Mucosa of descending colon (tissue), 3 donors: ENCODE measurements at regions not wholly inside any gene's neighbourhood (a gene's known extent, or its start where the extent isn't known, plus 50 kb on each side); places are given as distances from the start of the nearest gene placed in this dataset.

Source experiments
- ATAC-seq: fragments of 200-7000 bp; cut with Tn5 transposase; one replicate; pipeline ENCODE4 v1.9.1; 2020; ENCODE audit warnings: mild to moderate bottlenecking, moderate library complexity
- DNase-seq, 3 donors: peaks; one replicate each; pipeline ENCODE4 v3.0.0-alpha.2; 2020
- H3K36me3 ChIP-seq: fragments of 200-600 bp; one replicate; pipeline ENCODE4 v1.8.0; 2021; ENCODE audit warnings: low read depth, mild to moderate bottlenecking
- H3K4me1 ChIP-seq: fragments of 200-600 bp; one replicate; pipeline ENCODE4 v1.8.0; 2021; ENCODE audit warnings: low read depth, mild to moderate bottlenecking
- H3K4me3 ChIP-seq: fragments of 200-600 bp; one replicate; pipeline ENCODE4 v1.8.0; 2021; ENCODE audit warnings: mild to moderate bottlenecking
- H3K9me3 ChIP-seq: fragments of 200-600 bp; one replicate; pipeline ENCODE4 v1.8.0; 2021; ENCODE audit warnings: mild to moderate bottlenecking
- CTCF ChIP-seq: fragments of 200-600 bp; IDR thresholded peaks from one replicate; pipeline ENCODE4 v1.8.0; 2022; ENCODE audit warnings: antibody characterized with exemption, mild to moderate bottlenecking
- intact Hi-C, 2 donors: fragments of 100-400 bp; cut with DNase I in 1 of 2; cut with micrococcal nuclease in 1 of 2; formaldehyde crosslinking; loops; one replicate each; pipeline versions ENCODE4 v1.11.0 to v1.11.1; 2022; cut with DNase I, micrococcal nuclease
- donor health status: DM: no; HTN: no; CAD: no; lungs with moderate emphysema.
- donor health status: DM: no; HTN: no; CAD: no.
- donor health status: DM: no; HTN: yes; CAD: no.

GRCh38 chr10:105914432-105914831 is 1250.1 kb downstream of the SORCS1 start:
- Histone ChIP-seq H3K9me3 (no peaks in the 10 kb centered on the region), H3K4me3 (no peak overlapping the region), H3K4me1 (no peaks in the 10 kb centered on the region), H3K36me3 (no peaks in the 10 kb centered on the region)
- ATAC-seq (no peak), DNase-seq (no peak)
- no peak for TF ChIP-seq CTCF
- intact Hi-C loops = no loop called here

DNA sequence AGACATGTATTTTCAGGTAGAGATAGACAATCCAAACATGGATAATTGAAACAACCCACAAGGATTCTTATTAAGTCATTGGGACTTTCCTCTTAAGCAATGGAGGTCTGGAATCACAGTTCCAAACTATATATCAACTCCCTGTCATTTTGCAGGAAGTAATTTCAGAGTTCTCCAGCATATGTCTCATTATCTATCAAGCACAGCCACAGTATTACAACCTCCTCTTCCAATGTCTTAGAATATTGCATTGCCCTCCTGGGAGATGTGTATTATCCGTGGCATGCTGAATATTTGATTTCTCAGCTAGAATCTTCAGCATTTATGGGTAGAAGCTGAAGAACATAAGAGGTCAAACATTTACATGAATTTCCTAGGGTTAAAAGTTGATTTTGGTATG is 1255.8 kb downstream of the SORCS1 start:
- Histone ChIP-seq H3K36me3 (no peaks in the 10 kb centered on the region), H3K4me3 (no peak overlapping the region), H3K9me3 (no peaks in the 10 kb centered on the region), H3K4me1 (no peaks in the 10 kb centered on the region)
- intact Hi-C loops = no loop called here
- DNase-seq (no peak), ATAC-seq (no peak)
- no peak for TF ChIP-seq CTCF

DNA sequence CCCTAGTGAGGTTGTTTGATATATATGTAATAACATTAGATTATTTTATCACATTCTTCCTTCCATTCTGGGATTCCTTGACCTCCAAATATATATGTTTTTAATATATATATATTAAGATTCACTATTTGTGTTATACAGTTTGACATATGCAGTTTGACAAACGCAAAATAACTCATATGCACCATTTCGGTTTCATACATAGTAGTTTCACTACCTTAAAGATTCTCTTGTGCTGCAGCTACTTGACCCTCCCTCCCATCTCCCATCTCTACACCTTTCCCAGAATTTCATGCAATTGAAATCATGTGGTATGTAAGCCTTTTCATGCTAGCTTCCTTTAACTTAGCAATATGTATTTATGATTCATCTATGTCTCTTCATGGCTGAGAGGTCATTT is 1244.4 kb downstream of the SORCS3 start:
- intact Hi-C loops = no loop called here
- ATAC-seq (no peak), DNase-seq (no peak)
- no peaks in the 10 kb centered on the region for H3K4me1 ChIP-seq
- no peaks in the 10 kb centered on the region for H3K9me3 ChIP-seq
- no peak for TF ChIP-seq CTCF
- H3K4me3 ChIP-seq = no peak overlapping the region
- no peaks in the 10 kb centered on the region for H3K36me3 ChIP-seq

DNA sequence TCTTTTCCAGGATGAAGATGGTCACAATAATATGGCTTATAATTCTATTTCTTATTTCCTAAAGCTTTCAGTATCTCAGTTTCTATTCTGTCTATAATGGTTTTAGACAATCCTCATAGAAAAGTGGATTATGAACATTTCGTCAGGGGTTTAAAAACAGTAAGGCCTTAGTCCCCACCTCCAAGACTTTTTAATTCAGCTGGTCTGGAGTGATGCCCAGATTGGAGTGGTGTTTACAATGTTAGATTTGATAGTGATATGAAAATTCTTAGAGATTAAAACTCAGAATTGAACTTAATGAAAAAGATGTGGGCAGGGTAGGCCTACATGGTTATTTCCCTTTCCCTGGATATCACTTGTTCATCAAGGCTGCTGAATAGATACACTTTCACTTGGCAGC is 1238.3 kb downstream of the SORCS3 start:
- no peaks in the 10 kb centered on the region for H3K4me1 ChIP-seq
- H3K9me3 ChIP-seq = no peaks in the 10 kb centered on the region
- DNase-seq (no peak), ATAC-seq (no peak)
- intact Hi-C loops = no loop called here
- no peaks in the 10 kb centered on the region for H3K36me3 ChIP-seq
- TF ChIP-seq CTCF = no peak
- no peak overlapping the region for H3K4me3 ChIP-seq

GRCh38 chr10:105875050-105875449 is 1234.0 kb downstream of the SORCS3 start:
- H3K4me1 ChIP-seq = no peaks in the 10 kb centered on the region
- no peak for ATAC-seq
- intact Hi-C loops = no loop called here
- DNase-seq = no peak
- H3K4me3 ChIP-seq = no peak overlapping the region
- no peaks in the 10 kb centered on the region for H3K36me3 ChIP-seq
- peaks cover 9% of the 10 kb centered on the region for H3K9me3 ChIP-seq
- no peak for TF ChIP-seq CTCF

DNA sequence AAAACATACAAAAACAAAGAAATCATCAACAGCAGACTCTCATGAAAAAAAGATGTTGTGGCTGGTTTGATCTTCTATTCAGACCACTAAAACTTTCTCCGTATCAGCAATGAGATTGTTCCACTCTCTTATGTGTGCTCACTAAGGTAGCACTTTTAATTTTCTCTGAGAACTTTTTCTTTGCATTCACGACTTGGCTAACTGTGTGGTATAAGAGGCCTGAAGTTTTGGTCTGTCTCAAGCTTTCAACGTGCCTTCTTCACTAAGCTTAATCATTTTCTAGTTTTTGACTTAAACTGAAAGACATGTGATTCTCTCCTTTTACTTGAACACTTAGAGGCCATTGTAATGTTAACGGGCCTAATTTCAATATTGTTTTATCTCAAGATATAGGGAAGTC is 1231.6 kb downstream of the SORCS3 start:
- no peaks in the 10 kb centered on the region for H3K36me3 ChIP-seq
- intact Hi-C loops = no loop called here
- no peak overlapping the region for H3K4me3 ChIP-seq
- H3K9me3 ChIP-seq = peaks cover 9% of the 10 kb centered on the region
- DNase-seq (no peak), ATAC-seq (no peak)
- H3K4me1 ChIP-seq = no peaks in the 10 kb centered on the region
- no peak for TF ChIP-seq CTCF
